ENCODE measurements at regions not wholly inside any gene's neighbourhood (a gene's known extent, or its start where the extent isn't known, plus 50 kb on each side); places are given as distances from the start of the nearest gene placed in this dataset.

DNA sequence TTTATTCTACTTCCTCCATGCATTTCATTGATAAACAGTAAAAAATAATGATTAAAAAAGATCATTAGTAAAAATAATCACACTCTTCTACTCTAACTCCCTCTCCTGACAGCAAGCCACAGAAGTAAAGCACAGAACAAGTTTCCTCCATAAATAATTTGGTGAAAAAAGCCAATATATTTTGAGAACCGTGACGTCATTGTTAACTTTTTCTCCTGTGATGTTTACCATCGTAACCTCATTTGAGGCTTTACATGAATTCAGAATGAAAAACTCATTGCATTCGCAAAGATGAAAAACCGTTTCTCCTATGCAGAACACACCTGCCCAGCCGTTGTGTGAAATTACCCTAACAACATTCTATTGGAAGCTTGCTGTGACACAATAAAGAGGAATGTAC is 120.7 kb downstream of the NSUN3 start:
- TF ChIP-seq, protein P1, sequence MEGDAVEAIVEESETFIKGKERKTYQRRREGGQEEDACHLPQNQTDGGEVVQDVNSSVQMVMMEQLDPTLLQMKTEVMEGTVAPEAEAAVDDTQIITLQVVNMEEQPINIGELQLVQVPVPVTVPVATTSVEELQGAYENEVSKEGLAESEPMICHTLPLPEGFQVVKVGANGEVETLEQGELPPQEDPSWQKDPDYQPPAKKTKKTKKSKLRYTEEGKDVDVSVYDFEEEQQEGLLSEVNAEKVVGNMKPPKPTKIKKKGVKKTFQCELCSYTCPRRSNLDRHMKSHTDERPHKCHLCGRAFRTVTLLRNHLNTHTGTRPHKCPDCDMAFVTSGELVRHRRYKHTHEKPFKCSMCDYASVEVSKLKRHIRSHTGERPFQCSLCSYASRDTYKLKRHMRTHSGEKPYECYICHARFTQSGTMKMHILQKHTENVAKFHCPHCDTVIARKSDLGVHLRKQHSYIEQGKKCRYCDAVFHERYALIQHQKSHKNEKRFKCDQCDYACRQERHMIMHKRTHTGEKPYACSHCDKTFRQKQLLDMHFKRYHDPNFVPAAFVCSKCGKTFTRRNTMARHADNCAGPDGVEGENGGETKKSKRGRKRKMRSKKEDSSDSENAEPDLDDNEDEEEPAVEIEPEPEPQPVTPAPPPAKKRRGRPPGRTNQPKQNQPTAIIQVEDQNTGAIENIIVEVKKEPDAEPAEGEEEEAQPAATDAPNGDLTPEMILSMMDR (IDR thresholded peaks at IDR 0.05), result no peak
- no peak for TF ChIP-seq POLR2A (IDR thresholded peaks at IDR 0.05)
